ENCODE measurements at regions not wholly inside any gene's neighbourhood (a gene's known extent, or its start where the extent isn't known, plus 50 kb on each side); places are given as distances from the start of the nearest gene placed in this dataset.

- peaks cover 0 to 1% (median 0%) of the 10 kb centered on the region in 3 donors for H3K9me3 ChIP-seq (ENCODE audit: control extremely low read depth in 1 of 3, control insufficient read depth in 2 of 3, insufficient read depth in 1 of 3, low read length in 2 of 3)
- no CpG with 5 or more reads among the region's 1 CpG for WGBS (ENCODE audit: insufficient coverage)
- no peak overlapping the region for H3K4me3 Mint-ChIP-seq
- H3K27me3 ChIP-seq (replicated peaks in 1 of 4; ENCODE audit: control extremely low read depth in 1 of 4, control insufficient read depth in 3 of 4, insufficient read depth in 4 of 4, low read length in 3 of 4) = no peaks in the 10 kb centered on the region
- no peak for ATAC-seq (ENCODE audit: low read depth)
- POLR2A ChIA-PET = no interaction called here
- no peak overlapping the region for H3K27ac Mint-ChIP-seq
- no peaks in the 10 kb centered on the region for H3K4me1 ChIP-seq (ENCODE audit: control insufficient read depth in 2 of 2, insufficient read depth in 2 of 2, low read length in 2 of 2)
- CTCF ChIA-PET = no interaction called here
- H3K4me2 ChIP-seq (replicated peaks; ENCODE audit: low read depth, low read length, poor library complexity, severe bottlenecking) = no peak overlapping the region
- H3K27ac ChIP-seq (ENCODE audit: low read length in 2 of 2) = no peak overlapping the region
- H3K9ac ChIP-seq (ENCODE audit: low read length) = no peak overlapping the region
- H4K20me1 ChIP-seq (ENCODE audit: control insufficient read depth, insufficient read depth, low read length, poor library complexity, severe bottlenecking) = no peaks in the 10 kb centered on the region
- no peaks in the 10 kb centered on the region for H3K9me3 Mint-ChIP-seq (ENCODE audit: insufficient read depth)
- H3K4me1 Mint-ChIP-seq = no peaks in the 10 kb centered on the region
- no peak for DNase-seq
- intact Hi-C loops (cut with micrococcal nuclease) = no loop called here
- TF ChIP-seq CTCF (IDR thresholded peaks at IDR 0.05) (no peak), EZH2 (IDR thresholded peaks at IDR 0.05; ENCODE audit: borderline replicate concordance, insufficient read depth, low read depth, low read length, poor library complexity, severe bottlenecking) (no peak)
- H3K36me3 ChIP-seq (replicated peaks in 1 of 2; ENCODE audit: control extremely low read depth in 1 of 2, control insufficient read depth in 1 of 2, extremely low read depth in 1 of 2, insufficient read depth in 2 of 2, low read length in 1 of 2) = no peaks in the 10 kb centered on the region
- no peak overlapping the region for H3K4me3 ChIP-seq (ENCODE audit: control extremely low read depth in 1 of 5, extremely low read depth in 1 of 5, insufficient read depth in 1 of 5, low read depth in 2 of 5, low read length in 4 of 5)
- H3K79me2 ChIP-seq (ENCODE audit: control insufficient read depth, insufficient read depth, low read length) = no peaks in the 10 kb centered on the region
- H3K27me3 Mint-ChIP-seq = no peaks in the 10 kb centered on the region
- H2AFZ ChIP-seq (ENCODE audit: insufficient read depth, low read depth, low read length, poor library complexity, severe bottlenecking) = no peak overlapping the region
Measured at GRCh38 chr4:160265014-160265413, 1162.1 kb downstream of the RAPGEF2 start.

GRCh38 chr4:160265836-160266235, 1163.0 kb downstream of the RAPGEF2 start:
- Mint-ChIP-seq H3K27ac (no peak overlapping the region), H3K4me1 (no peaks in the 10 kb centered on the region), H3K4me3 (no peak overlapping the region), H3K9me3 (ENCODE audit: insufficient read depth) (no peaks in the 10 kb centered on the region), H3K27me3 (no peaks in the 10 kb centered on the region)
- Histone ChIP-seq H2AFZ (ENCODE audit: insufficient read depth, low read depth, low read length, poor library complexity, severe bottlenecking) (no peak overlapping the region), H3K36me3 (replicated peaks in 1 of 2; ENCODE audit: control extremely low read depth in 1 of 2, control insufficient read depth in 1 of 2, extremely low read depth in 1 of 2, insufficient read depth in 2 of 2, low read length in 1 of 2) (no peaks in the 10 kb centered on the region), H3K27me3 (replicated peaks in 1 of 4; ENCODE audit: control extremely low read depth in 1 of 4, control insufficient read depth in 3 of 4, insufficient read depth in 4 of 4, low read length in 3 of 4) (no peaks in the 10 kb centered on the region), H3K79me2 (ENCODE audit: control insufficient read depth, insufficient read depth, low read length) (no peaks in the 10 kb centered on the region), H3K4me2 (replicated peaks; ENCODE audit: low read depth, low read length, poor library complexity, severe bottlenecking) (no peak overlapping the region), H4K20me1 (ENCODE audit: control insufficient read depth, insufficient read depth, low read length, poor library complexity, severe bottlenecking) (no peaks in the 10 kb centered on the region), H3K4me1 (ENCODE audit: control insufficient read depth in 2 of 2, insufficient read depth in 2 of 2, low read length in 2 of 2) (no peaks in the 10 kb centered on the region), H3K9me3 (ENCODE audit: control extremely low read depth in 1 of 3, control insufficient read depth in 2 of 3, insufficient read depth in 1 of 3, low read length in 2 of 3) (peaks cover 0 to 1% (median 0%) of the 10 kb centered on the region in 3 donors), H3K27ac (ENCODE audit: low read length in 2 of 2) (no peak overlapping the region), H3K4me3 (ENCODE audit: control extremely low read depth in 1 of 5, extremely low read depth in 1 of 5, insufficient read depth in 1 of 5, low read depth in 2 of 5, low read length in 4 of 5) (no peak overlapping the region), H3K9ac (ENCODE audit: low read length) (no peak overlapping the region)
- intact Hi-C loops (cut with micrococcal nuclease) = no loop called here
- POLR2A ChIA-PET = no interaction called here
- CTCF ChIA-PET = no interaction called here
- ATAC-seq (ENCODE audit: low read depth) (no peak), DNase-seq (no peak)
- WGBS (ENCODE audit: insufficient coverage) = no CpG with 5 or more reads among the region's 2 CpGs
- TF ChIP-seq CTCF (IDR thresholded peaks at IDR 0.05) = no peak
- no peak for TF ChIP-seq EZH2 (IDR thresholded peaks at IDR 0.05; ENCODE audit: borderline replicate concordance, insufficient read depth, low read depth, low read length, poor library complexity, severe bottlenecking)

Measured in B cell (primary cell).